HUES48 (cell line): ENCODE measurements at regions not wholly inside any gene's neighbourhood (a gene's known extent, or its start where the extent isn't known, plus 50 kb on each side); places are given as distances from the start of the nearest gene placed in this dataset.
"Not testable (repeated sequence)": the region's sequence is repeated elsewhere in the genome, so short reads cannot be mapped to it uniquely, and the experiment has no call there.

Experiments
- H3K27ac ChIP-seq: one replicate; pipeline ENCODE4 v1.7.0; 2013; ENCODE audit warnings: low read depth, low read length, inconsistent platforms
- H3K27me3 ChIP-seq: 2 replicates; pipeline ENCODE4 v1.6.1; 2013; ENCODE audit warnings: mild to moderate bottlenecking, low read length; ENCODE audit not compliant: control insufficient read depth, insufficient read depth
- H3K36me3 ChIP-seq: 2 replicates; pipeline ENCODE4 v1.6.1; 2013; ENCODE audit warnings: low read length; ENCODE audit not compliant: control insufficient read depth, insufficient read depth
- H3K4me1 ChIP-seq: 2 replicates; pipeline ENCODE4 v1.6.1; 2013; ENCODE audit warnings: mild to moderate bottlenecking, low read length; ENCODE audit not compliant: control insufficient read depth, insufficient read depth
- H3K4me3 ChIP-seq: 2 replicates; pipeline ENCODE4 v1.5.1; 2013; ENCODE audit warnings: mild to moderate bottlenecking, low read depth, low read length
- H3K9ac ChIP-seq: 2 replicates; pipeline ENCODE4 v1.6.1; 2013; ENCODE audit warnings: mild to moderate bottlenecking, low read depth, low read length, moderate library complexity
- H3K9me3 ChIP-seq: 2 replicates; pipeline ENCODE4 v1.6.1; 2013; ENCODE audit warnings: low read length; ENCODE audit not compliant: control insufficient read depth, insufficient read depth

DNA sequence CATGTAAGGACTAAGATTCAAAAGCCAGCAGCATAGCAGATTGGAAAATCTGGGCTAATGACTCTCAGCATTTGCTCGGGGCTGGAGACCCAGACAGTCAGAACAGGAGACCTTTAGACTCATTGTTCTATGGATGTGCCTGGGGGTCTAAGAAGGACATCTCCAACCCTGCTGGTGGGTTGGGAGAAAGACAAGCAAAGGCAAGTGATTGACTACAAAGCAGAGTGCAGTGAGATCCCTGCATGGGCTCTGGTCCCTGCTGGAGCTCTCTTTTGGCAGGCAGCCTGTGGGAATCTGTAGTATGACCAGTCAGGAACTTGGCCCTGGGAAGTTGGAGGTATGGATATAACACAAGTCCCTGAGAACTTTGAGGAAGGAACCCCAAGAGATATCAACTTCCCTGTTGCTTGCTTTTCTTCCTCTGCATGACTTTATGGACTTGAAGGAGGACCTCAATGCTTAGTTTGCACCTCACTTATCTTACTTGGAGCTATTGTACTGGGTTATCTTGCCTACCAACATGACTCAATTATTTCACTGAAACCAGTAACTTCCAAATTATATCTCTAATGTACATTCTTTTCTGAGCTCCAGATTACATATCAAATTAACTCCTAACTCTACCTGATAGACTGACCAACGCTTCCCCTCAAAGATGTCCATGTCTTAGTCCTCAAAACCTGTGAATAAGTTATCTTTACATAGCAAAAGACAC, 236.0 kb downstream of the CYRIA start:
- H3K9me3 ChIP-seq, result no peaks in the 10 kb centered on the region
- H3K27me3 ChIP-seq, result no peaks in the 10 kb centered on the region
- H3K27ac ChIP-seq, result no peak overlapping the region
- no peaks in the 10 kb centered on the region for H3K4me1 ChIP-seq
- H3K9ac ChIP-seq, result no peak overlapping the region
- no peaks in the 10 kb centered on the region for H3K36me3 ChIP-seq
- H3K4me3 ChIP-seq, result no peak overlapping the region

DNA sequence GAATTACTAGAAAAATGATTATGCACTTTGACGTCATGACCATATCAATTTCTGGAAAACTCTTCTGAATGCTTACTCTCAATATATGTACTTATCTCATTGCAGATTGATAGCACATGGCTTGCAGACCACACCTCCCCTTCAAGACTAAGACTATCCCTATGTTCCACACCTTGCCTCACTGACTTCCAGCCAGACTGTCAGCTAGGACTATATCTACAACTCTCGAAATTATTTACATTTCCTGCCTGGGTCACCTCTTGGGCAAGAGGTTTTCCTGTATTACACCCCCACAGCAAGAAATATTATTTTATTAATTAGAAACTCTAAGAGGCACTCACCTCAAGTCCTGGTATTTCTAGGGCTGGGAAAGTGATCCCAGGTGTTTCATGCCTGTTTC, 236.6 kb downstream of the CYRIA start:
- Histone ChIP-seq H3K4me1 (no peaks in the 10 kb centered on the region), H3K36me3 (no peaks in the 10 kb centered on the region), H3K27me3 (no peaks in the 10 kb centered on the region), H3K9ac (no peak overlapping the region), H3K4me3 (no peak overlapping the region), H3K9me3 (no peaks in the 10 kb centered on the region), H3K27ac (no peak overlapping the region)

DNA sequence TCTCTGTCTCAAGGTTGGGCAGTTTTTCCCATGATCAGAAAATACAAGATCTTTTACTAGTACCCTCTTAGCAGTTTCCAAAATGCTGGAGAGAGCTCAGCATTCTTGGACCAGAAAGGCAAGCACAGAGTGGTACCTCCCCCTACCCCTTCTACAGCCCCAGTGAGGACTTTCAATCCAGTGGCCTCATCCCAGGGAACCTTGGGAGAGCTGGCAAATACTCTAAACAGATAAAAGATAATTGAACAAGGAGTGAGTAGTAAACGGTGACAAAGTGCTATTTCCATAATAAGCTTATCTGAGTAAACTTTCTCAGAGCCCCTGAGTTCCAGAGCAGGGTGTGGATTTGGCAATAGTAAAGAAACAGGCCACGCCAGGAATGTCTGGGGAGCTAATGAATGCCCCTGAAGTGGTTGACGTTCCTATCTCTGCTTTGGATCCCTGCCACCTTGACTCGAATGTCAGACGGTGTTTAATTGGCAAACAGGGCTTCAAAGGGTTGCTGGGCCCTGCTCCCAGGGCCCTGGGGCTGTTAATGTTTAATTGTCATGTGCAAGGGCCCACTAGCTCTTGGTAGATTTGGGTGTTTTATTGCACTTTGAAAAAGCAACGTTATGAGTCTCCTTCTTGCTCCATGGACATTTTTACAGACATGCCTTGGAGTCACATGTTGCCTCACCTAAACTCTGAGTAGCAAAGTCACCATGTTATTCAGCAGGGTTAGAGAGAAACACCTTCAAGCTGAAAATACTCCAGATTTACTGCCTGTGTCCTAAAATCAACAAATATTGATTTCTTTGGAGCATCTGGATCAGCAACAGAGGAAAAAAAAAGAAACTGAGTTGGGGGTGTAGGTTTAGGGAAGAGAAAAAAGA, 239.9 kb downstream of the CYRIA start:
- Histone ChIP-seq H3K4me3 (no peak overlapping the region), H3K9ac (no peak overlapping the region), H3K4me1 (no peaks in the 10 kb centered on the region; the same call in 1 of the 2 replicates), H3K27me3 (no peaks in the 10 kb centered on the region), H3K27ac (peak overlapping the region; percentile 51), H3K9me3 (no peaks in the 10 kb centered on the region), H3K36me3 (no peaks in the 10 kb centered on the region)

- Histone ChIP-seq H3K27me3 (no peaks in the 10 kb centered on the region), H3K9ac (no peak overlapping the region), H3K36me3 (no peaks in the 10 kb centered on the region), H3K9me3 (no peaks in the 10 kb centered on the region; the same call in 1 of the 2 replicates), H3K4me3 (no peak overlapping the region), H3K4me1 (no peaks in the 10 kb centered on the region; the same call in 1 of the 2 replicates), H3K27ac (no peak overlapping the region)
Observed at GRCh38 chr2:16420421-16420820, 245.2 kb downstream of the CYRIA start.

- Histone ChIP-seq H3K36me3 (no peaks in the 10 kb centered on the region), H3K9ac (no peak overlapping the region), H3K9me3 (no peaks in the 10 kb centered on the region; the same call in 1 of the 2 replicates), H3K4me3 (no peak overlapping the region), H3K27me3 (no peaks in the 10 kb centered on the region), H3K4me1 (no peaks in the 10 kb centered on the region; the same call in 1 of the 2 replicates), H3K27ac (no peak overlapping the region)
Observed at GRCh38 chr2:16417726-16418125, 247.9 kb downstream of the CYRIA start.

- Histone ChIP-seq H3K27ac (no peak overlapping the region), H3K4me3 (no peak overlapping the region), H3K36me3 (no peaks in the 10 kb centered on the region), H3K27me3 (no peaks in the 10 kb centered on the region), H3K9ac (no peak overlapping the region), H3K4me1 (no peaks in the 10 kb centered on the region; the same call in 1 of the 2 replicates), H3K9me3 (no peaks in the 10 kb centered on the region; the same call in 1 of the 2 replicates)
Observed at GRCh38 chr2:16416651-16417050, 249.0 kb downstream of the CYRIA start.

DNA sequence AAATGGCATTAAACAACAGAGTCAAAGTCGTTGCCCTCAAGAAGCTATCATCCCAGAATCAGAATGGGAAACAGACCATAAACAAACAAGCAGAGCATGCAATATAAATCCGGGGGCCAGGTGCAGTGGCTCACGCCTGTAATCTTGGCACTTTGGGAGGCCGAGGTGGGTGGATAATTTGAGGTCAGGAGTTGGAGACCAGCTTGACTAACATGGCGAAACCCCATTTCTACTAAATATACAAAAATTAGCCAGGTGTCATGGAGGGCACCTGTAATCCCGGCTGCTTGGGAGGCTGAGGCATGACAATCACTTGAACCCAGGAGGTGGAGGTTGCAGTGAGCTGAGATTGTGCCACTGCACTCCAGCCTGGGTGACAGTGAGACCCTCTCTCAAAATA, 249.8 kb downstream of the CYRIA start:
- not testable (repeated sequence) for H3K36me3 ChIP-seq, H3K4me1 ChIP-seq, H3K9me3 ChIP-seq, H3K27ac ChIP-seq, H3K4me3 ChIP-seq, H3K27me3 ChIP-seq, H3K9ac ChIP-seq

DNA sequence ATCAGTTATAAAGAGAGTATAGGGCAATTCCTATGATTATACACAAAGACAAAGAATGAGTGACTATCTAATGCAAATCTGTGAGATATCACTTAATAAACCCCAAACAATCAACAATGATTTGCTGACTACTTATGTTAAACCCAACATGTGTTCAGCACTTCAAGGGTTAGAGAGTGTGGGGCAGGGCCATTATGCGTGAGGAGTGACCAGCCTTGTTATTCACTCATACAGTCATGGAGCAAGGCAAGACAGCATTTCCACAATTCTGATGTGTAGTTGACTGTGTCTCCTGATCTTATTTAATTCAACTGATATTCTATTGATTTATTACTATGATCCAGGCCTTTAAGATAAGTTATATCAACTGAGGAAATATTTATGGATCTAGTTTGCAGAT, 251.7 kb downstream of the CYRIA start:
- no peaks in the 10 kb centered on the region for H3K27me3 ChIP-seq
- no peaks in the 10 kb centered on the region; the same call in 1 of the 2 replicates for H3K9me3 ChIP-seq
- H3K4me3 ChIP-seq, result no peak overlapping the region
- H3K9ac ChIP-seq, result no peak overlapping the region
- H3K36me3 ChIP-seq, result no peaks in the 10 kb centered on the region
- no peak overlapping the region for H3K27ac ChIP-seq
- no peaks in the 10 kb centered on the region for H3K4me1 ChIP-seq

- Histone ChIP-seq H3K9me3 (no peaks in the 10 kb centered on the region; the same call in 1 of the 2 replicates), H3K27me3 (no peaks in the 10 kb centered on the region), H3K9ac (no peak overlapping the region), H3K36me3 (no peaks in the 10 kb centered on the region), H3K4me3 (no peak overlapping the region), H3K27ac (no peak overlapping the region), H3K4me1 (no peaks in the 10 kb centered on the region)
Observed at GRCh38 chr2:16413285-16413684, 252.3 kb downstream of the CYRIA start.

DNA sequence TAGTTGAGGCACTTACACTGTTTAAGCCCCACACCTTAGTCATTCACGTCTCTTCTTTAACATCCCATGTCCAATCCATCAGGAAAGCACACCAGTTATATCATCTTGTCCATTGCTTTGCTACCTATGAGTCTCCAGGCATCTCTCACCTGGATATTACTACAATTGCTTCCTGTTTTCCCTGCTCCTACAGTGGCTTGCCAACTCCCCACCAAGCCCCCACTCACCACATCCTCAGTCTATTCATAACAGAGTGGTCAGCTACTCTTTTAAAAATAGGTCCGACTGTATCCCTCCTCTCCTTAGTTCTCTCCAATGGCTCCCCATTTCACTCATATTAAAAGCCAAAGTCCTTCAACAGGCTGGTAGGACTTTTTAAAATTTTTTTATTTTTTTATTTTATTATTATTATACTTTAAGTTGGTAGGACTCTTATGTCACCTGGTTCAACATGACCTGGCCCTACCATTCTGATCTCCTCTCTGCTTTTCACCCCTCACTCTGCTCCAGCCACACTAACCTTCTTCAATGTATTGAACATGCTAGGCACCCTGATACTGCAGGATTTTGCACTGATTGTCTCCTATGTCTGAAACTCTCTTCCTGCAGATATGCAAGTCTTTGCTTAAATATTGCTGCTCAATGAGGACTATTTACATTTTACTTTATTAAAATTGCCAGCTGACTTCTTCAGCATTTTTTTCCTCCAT, 253.2 kb downstream of the CYRIA start:
- Histone ChIP-seq H3K36me3 (no peaks in the 10 kb centered on the region), H3K4me1 (no peaks in the 10 kb centered on the region), H3K4me3 (no peak overlapping the region), H3K27ac (no peak overlapping the region), H3K9me3 (no peaks in the 10 kb centered on the region; the same call in 1 of the 2 replicates), H3K9ac (no peak overlapping the region), H3K27me3 (no peaks in the 10 kb centered on the region)
